HG02642 (cell line): ENCODE measurements at regions not wholly inside any gene's neighbourhood (a gene's known extent, or its start where the extent isn't known, plus 50 kb on each side); places are given as distances from the start of the nearest gene placed in this dataset.

Experiments used
- ATAC-seq: cut with Tn5 transposase; IDR thresholded peaks from one replicate; pipeline ENCODE4 v1.9.1; 2021; ENCODE audit warnings: mild to moderate bottlenecking; ENCODE audit not compliant: unreplicated experiment, poor library complexity

DNA sequence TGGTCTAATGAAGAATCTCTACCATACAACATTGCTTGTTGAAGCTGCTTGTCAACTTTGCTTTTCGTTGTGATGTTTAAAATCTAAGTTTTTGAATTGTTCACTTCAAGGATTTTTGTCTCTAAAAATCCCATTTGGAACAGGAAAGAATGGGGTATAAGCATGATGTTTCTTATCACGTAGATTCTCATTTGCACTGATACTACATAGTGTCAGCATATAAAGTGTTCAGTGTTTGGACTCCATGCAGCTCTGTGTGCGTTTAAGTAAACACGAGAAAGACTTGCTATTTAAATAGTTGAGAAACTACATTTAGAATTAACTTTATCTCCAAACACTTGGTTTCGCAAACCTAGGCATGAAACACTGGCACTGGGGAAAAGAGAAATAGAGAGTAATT is 452.5 kb downstream of the NKX6-1 start:
- ATAC-seq = no peak

DNA sequence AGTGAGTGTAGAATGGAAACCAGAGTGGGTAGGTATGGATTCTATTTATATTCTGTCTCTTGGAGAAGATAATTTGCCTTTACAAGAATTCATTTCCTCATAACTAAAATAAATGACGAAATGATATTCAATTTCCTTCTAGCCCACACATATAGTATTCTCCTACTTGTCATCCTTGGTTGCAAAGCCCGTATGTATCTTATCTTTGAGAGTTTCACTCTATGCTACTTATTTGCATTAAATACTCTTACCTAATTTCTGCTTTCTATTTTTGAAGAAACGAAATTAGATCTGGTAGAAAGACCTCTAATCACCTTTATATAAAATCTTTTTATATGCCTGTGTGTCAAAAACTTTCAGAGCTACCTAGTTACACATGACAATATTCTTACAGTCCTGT is 457.7 kb downstream of the NKX6-1 start:
- ATAC-seq = no peak

DNA sequence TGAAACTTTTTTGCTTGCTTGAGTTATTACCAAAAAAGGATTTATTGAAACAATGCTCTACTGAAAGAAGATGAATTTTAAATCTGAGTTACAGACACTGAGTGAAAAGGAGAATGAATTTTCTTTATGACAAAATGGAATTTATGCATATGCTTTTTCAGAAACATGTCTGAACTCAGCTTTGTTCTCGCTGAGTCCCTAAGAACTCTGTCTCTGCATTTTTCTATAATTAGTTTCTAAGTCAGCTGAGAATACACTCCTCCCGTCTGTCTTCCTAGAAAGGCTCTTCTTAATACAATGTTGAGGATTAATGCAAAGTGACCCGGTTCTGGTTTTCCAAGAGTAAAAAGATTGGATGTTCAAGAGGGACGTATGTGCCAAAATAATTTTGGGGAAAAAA is 463.5 kb downstream of the NKX6-1 start:
- ATAC-seq = no peak

DNA sequence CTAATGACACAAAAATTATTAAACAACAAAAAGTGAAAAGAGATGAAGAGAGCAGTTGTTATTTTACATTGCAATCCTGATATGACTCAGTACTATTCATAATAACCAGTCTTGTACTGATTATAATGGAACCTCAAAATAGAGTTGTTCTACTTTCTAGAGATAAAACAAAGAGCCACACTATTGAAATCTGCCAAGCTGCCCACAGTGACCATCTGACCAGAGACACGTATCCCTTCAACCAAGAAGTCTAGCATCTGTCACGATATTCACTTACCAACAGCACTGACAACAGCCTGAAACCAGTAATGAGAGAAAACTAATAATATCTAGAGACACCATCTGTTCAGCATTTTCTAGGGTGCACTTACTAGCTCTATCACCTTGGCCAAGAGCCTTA is 466.7 kb downstream of the NKX6-1 start:
- ATAC-seq = peak; percentile 84

DNA sequence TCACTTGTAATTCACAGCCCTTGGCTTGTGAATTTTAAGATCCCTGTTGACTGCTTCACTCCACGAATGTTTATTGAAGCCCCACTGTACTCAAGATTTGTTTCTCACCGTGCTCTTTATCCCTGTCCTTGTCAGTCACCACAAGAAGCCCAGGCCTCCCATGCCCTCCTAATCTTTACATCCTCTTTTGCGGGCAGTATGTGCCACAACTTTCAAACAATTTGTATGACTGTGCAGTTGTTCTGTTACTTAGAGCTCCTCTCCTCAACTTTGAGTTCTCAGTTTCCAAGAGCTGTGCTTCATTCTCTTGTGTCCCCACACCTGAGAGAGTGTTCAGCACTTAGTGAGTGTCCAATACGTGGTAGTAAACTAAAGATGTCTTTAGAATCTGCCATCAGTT is 467.7 kb downstream of the NKX6-1 start:
- ATAC-seq = peak; percentile 53

DNA sequence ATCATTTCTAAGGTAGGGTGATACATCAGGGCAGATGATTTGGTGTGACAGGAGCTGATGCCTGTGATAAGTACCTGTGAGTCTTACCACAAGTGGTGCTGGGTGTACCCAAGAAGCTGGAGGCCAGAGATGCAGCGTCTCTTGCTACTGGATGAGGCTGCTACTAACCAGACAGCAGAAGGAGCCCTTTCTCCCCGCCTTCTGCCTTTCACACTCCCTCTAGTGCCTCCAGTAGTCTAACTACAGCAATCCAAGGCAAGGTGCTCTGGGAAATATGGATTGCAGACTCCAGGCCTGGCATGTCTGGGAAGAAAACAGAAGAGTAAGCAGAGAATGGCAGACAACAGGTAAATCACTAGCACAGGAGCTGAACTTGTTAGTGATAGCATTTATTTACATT is 470.8 kb downstream of the NKX6-1 start:
- ATAC-seq = no peak

DNA sequence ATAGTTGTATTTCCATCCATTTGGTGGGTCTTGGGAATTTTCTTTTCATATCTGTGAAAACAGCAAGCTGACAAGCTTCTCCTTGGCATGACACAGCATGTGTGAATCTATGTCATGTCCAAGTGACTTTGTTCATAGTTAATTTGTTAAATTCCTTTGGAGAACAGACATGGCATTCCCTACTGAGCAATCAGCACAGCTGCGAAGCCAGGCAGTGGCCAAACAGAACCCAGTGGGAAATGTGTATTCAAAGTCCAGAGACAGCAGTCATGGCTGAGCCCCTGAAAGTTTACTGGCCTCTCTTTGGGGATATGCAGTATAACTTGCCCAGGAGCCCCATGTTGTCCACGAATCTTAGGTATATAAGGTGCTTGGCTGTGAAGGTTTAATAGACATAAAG is 474.7 kb downstream of the NKX6-1 start:
- no peak for ATAC-seq

DNA sequence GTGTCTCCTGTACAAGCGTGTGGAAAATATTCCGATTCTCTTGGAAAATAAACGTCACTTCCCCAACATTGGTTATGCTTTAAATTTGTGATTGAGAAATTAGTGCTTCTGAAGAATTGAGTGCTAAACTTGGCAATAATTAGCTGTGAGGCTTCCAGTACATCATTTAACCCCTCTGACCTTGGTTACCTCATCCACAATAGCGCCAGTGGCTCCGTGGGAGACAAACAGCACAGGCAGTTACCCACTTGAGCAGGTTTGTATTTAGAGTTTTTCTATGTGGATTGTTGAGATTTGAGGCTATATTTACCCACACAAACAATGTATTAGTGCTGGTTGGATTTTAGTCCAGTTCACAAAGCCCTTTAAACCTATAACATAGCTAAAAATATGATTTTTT is 476.5 kb downstream of the NKX6-1 start:
- no peak for ATAC-seq

DNA sequence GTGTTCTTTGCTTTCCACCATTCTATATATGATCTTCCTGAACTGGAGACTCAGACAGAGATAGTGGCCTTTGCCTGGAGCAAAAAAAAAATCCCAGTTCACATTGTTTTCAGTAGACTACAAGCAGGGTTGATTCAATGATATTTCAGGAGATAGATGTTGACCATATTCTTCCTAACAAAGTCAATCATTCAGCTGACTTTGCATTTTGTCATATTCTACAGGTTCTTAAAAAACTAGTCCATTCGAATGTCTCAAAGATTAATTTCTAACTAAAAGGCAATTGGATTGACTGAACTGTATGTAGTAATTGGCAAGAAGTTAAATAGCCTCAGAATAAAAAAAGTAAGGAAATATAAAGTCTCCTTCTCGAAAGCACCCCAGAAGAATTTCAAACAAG is 479.5 kb downstream of the NKX6-1 start:
- ATAC-seq = no peak

DNA sequence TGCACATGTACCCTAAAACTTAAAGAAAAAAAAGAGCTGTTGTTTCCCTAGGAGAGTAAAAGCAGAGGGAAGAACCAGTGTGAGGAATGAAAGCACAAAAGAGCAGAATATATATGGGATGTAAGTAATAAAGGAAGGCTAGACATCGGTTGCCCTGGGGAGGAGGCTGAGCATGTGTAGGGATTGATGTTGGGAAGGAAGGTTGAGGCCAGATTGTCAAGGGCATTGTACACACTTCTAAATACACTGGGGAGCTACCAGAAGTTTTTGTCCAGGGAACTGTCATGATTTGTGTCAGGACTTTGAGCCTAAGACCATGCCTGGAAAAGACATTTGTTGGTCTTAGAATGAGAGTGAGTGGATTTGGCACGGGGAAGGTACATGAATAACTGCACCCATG is 467.1 kb downstream of the GPAT3 start:
- ATAC-seq = no peak

DNA sequence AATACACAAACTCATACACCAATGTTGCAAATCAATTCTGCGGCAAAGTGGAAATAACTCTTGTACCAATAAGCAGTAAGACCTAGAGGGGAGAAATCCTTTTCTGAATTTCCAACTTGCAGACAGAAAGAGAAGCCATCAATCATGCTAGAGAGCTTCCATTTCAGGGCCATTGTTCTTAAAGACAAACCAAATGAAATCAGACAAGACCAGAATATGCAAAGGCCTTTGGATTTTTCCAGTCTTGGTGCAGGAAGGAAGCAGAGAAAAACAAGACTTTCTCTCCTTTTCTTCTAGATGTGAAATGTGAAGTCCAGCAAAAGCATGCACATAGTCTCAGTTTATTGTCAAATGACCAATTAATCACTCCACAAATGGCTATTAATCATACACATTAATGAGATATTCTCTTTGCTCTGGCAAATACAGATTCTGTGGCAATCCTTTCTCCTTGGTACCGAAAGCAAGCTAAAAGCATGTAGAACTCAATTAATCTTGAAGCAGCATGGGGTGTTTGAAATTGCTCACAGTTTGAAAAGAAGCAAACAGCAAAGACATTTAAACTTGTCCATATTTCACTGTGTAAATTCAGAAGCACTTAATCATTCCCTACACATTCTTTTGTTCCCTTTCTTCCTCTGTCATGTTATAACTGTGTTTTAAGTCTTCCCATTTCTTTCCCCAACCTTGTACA is 466.1 kb downstream of the GPAT3 start:
- ATAC-seq = no peak

DNA sequence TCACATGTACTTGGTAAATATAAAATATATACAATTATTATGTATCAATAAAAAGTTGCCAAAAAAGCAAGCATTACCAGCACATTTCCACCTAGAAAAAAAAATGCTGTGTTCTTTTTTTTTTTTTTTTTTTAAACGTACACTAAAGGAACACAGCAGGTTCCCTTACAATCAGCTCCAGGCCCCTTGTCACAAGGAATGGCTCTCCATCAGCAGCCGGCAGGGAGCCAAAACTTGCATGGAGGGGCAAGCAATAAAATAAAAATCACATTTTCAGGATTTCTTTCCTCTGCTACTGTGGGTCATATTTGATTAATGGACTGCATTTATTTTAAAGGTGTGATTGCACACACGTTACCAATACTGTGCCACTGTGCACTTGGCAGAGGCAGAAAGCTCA is 460.3 kb downstream of the GPAT3 start:
- no peak for ATAC-seq

DNA sequence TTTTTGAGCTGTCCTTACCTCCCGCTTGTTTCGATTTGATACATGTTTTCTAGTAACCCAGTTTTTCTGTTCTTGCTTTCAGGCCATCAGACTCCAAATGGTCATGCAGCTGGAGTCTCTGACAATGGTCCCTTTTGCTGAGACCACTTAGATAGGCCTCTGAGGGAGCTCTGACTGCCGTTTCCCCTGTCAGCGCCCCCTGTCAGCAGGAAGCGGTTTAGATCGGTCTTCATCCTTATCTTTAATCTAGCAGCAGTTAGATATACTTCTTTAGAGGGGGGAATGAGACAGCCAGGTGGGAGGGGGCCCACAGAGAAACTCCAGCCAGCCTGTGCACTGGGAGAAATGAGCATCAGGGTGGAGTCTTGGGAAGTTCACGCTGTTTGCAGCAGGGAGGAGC is 457.9 kb downstream of the GPAT3 start:
- ATAC-seq = no peak

DNA sequence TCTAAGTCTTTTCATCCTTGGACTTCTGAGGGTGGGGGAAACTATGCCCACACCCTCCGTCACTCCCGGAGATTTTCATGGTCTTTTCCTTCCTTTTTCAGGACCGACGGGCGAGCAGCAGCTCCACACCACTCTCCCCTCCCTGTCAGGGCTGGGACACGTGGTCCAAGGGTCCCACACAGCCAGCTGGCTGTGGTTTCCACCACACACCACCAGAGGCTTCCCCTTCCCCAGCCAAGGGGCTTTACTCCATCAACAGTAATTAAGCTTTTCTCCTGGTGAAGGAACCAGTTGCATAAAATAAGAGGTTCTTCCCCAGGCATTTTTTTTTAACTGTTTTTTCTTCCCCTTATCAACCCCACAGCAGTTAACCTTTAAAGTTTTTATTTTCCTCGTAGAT is 453.9 kb downstream of the GPAT3 start:
- ATAC-seq = no peak

DNA sequence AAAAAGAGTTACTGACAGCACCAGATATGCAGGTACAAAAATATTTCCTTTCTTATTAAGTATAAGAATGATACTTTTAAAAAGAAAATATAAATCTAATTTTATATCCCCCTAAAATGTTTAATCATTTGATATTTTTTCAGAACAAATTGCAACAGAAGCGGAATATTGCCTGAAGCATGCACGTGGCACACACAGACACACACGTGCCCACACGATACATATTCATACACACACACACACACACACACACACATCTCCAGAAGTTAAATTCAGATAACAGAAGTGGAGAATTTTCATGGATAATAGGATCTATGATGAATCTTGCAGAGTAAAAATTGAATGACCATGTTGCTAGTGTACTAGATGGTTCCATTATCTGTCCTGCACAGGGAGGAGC is 445.2 kb downstream of the GPAT3 start:
- ATAC-seq = no peak

DNA sequence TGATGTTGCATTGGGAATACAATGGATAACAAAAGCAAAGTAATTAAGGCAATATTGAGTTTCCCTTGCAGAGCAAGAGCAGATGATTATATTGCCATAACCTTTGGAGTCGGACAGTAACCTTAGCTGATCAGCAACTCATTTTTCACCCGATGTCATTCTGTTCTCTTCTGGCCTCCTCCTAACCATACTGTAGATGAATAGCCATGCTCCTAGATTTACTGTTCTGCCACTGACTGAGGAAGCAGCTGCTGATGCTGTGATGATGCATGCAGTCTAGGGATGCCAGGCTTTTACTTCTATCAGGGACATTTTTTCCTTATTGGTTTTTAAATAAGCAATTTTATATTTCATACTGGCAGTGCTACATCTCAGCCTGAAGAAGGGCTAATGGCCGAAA is 443.9 kb downstream of the GPAT3 start:
- ATAC-seq = no peak

DNA sequence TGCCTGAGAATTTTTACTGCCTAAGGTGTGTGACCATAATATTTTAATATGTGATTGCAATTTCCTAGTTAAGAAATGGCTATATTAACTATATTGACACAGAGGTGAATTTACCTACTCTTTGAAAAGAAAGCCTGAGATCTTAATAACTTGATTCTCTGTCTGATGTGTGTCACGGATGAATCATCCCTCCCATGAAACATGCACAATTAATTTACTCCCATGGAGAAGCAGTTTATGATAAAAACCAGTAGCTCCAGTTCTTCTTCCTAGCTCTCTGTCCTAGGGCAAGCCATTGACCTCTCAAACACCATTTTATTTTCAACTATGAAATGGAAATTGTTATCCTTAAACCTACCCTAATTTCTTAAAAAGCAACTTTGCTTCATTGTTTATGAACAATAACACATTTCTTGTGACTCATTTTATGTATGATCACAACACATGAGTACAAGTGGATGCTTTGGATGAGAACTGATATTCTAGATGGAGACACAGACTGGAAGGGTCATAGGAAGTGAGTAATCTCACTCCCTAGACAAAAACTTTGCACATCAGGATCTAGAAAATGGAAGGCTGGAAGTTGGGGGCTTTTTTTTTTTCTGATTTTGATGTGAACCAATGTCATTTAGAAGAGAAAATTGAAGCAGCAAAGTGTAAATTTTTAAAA is 438.3 kb downstream of the GPAT3 start:
- ATAC-seq = no peak

DNA sequence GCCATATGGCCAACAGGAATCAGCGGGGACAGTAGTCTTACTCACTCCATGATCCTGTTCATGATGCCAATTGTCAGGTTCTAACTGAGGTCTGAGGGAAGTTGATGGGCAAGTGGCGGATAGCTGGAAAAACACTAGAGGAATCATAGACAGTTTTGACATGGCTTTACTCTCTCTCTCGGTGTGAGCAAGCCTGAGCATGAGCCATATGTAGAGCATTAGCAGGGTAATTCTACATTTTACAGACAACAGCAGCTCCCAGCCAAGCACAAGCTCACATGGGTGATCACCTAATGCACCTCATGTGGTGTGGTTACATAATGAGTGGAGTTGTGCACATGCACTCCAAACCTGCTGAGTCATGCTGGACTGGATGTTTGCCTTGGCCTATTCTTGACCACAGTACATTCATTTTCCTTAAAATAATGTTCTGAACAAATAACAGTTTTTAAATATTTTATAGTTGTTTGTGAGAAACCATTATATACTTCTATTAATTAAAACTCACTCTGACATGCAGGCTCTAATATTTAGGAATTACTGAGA is 429.2 kb downstream of the GPAT3 start:
- ATAC-seq = no peak

DNA sequence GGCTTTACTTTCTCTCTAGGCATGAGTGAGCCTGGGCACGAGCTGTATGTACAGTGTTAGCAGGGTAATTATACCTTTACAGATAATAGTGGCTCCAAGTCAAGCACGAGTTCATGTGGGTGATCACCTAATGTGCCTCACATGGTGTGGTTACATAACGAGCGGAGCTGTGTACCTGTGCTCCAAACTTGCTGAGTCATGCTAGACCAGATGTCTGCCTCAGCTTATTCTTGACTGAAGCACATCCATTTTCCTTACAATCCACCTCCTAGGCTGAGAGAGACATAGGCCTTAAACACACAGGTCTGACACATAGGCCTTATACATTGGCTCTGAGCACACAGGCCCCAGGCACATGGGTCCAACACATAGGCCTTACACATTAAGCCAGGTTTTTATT is 426.6 kb downstream of the GPAT3 start:
- ATAC-seq = no peak

DNA sequence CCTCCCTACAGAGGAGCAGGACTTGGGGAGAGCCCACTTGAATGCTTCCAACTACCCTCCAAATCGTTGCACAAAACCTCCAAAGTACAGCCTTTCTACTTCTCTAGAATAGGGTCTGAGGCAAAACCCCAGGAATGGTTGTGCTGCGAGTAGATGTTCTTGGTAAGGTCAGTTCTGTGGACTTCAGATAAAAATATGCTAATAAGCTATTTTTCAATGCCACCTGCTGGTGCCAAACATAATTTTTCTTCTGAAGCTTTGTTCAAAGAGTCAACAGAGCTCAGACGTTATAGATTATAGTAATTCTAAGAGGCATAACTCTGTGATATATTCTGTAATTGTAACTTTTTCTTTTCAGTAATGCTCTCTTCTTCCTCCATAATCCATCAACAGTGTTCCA is 425.7 kb downstream of the GPAT3 start:
- no peak for ATAC-seq

DNA sequence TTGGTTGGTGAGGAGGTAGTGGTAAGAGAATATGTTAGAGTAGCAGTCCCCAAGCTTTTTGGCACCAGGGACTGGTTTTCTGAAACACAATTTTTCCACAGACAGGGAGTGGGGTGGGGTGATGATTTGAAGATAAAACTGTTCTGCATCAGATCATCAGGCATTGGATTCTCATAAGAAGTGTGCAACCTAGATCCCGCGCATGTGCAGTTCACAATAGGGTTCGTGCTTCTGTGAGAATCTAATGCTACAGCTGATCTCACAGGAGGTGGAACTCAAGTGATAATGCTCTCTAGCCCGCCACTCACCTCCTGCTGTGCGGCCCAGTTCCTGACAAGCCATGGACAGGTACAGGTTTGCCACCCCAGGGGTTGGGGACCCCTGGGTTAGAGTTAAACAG is 423.3 kb downstream of the GPAT3 start:
- no peak for ATAC-seq

DNA sequence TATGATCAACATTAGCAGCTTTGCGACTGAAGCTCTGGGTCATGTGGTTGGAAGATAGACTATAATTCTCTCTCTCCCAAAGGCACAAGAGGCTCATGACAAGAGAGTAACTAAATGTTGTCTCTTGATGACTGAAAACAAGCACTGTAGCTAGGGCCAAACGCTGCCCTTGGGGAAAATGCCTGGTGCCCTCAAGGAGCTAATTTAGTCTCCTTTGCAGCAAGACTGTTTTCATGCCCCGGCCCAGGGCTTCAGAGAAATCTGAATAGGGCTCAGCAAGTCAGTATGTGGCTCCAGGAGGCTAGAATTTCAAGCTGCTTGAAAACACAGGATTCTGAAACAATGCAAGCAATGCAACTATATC is 411.9 kb downstream of the GPAT3 start:
- no peak for ATAC-seq
